ENCODE measurements at regions not wholly inside any gene's neighbourhood (a gene's known extent, or its start where the extent isn't known, plus 50 kb on each side); places are given as distances from the start of the nearest gene placed in this dataset.

GRCh38 chr7:52018680-52019054, 702.1 kb upstream of the COBL start:
- TF ChIP-seq POLR2AphosphoS5 (IDR thresholded peaks at IDR 0.05; ENCODE audit: borderline replicate concordance, low read depth, low read length) (no peak), EZH2 (IDR thresholded peaks at IDR 0.05) (no peak), FOXP2 (optimal IDR thresholded peaks at IDR 0.05; ENCODE audit: control extremely low read depth, extremely low read length, insufficient read depth) (no peak)
